Keratinocyte (primary cell): ENCODE measurements at regions not wholly inside any gene's neighbourhood (a gene's known extent, or its start where the extent isn't known, plus 50 kb on each side); places are given as distances from the start of the nearest gene placed in this dataset.
A peak's percentile ranks its signal among the peaks of the same experiment; 100 is the strongest.

Source experiments
- DNase-seq: peaks from one replicate; pipeline ENCODE4 v3.0.0-alpha.2; 2011; ENCODE audit warnings: low read depth, missing footprints, low spot score
- FAIRE-seq: peaks from 2 replicates; lab custom pipeline; 2011; peaks lifted over from hg19 to GRCh38; lab: Jason Lieb, UNC
- H2AFZ ChIP-seq: 2 replicates; pipeline ENCODE4 v1.6.0; 2012; ENCODE audit warnings: low read length, control low read depth, inconsistent platforms; ENCODE audit not compliant: control insufficient read depth
- H3K27ac ChIP-seq: 2 replicates; pipeline ENCODE4 v1.5.1; 2011; ENCODE audit warnings: low read length; ENCODE audit not compliant: control insufficient read depth, insufficient read depth
- H3K27me3 ChIP-seq: 3 replicates; pipeline ENCODE4 v1.6.0; 2011; ENCODE audit warnings: low read length; ENCODE audit not compliant: control insufficient read depth, insufficient read depth; ENCODE audit errors: extremely low read depth
- H3K36me3 ChIP-seq, 2 experiments: 2 replicates in 1 of 2; 3 replicates in 1 of 2; pipeline ENCODE4 v1.5.1; 2011; ENCODE audit warnings: low read length in 2 of 2, mild to moderate bottlenecking in 1 of 2; ENCODE audit not compliant: control insufficient read depth in 2 of 2, insufficient read depth in 2 of 2; ENCODE audit errors: extremely low read depth in 1 of 2
- H3K4me1 ChIP-seq: 3 replicates; pipeline ENCODE4 v1.5.1; 2011; ENCODE audit warnings: low read length; ENCODE audit not compliant: control insufficient read depth, insufficient read depth; ENCODE audit errors: extremely low read depth
- H3K4me2 ChIP-seq: 3 replicates; pipeline ENCODE4 v1.6.0; 2011; ENCODE audit warnings: low read depth, low read length; ENCODE audit not compliant: control insufficient read depth, insufficient read depth; ENCODE audit errors: extremely low read depth
- H3K4me3 ChIP-seq, 3 experiments: fragments of 200-600 bp in 1 of 3; sonication (generic) in 1 of 3; 2 replicates in 2 of 3; 3 replicates in 1 of 3; pipeline ENCODE4 v1.5.1; 2011 to 2016; ENCODE audit warnings: low read length in 3 of 3, mild to moderate bottlenecking in 3 of 3, control low read depth in 2 of 3, inconsistent platforms in 1 of 3, low read depth in 1 of 3, mixed read lengths in 1 of 3, mixed run types in 1 of 3, moderate library complexity in 1 of 3; ENCODE audit not compliant: control insufficient read depth in 2 of 3, insufficient read depth in 2 of 3; ENCODE audit errors: extremely low read depth in 1 of 3
- H3K79me2 ChIP-seq: 2 replicates; pipeline ENCODE4 v1.6.0; 2012; ENCODE audit warnings: low read length; ENCODE audit not compliant: control insufficient read depth, insufficient read depth
- H3K9ac ChIP-seq: 3 replicates; pipeline ENCODE4 v1.6.0; 2011; ENCODE audit warnings: low read length; ENCODE audit not compliant: control insufficient read depth, insufficient read depth; ENCODE audit errors: extremely low read depth
- H3K9me1 ChIP-seq: 3 replicates; pipeline ENCODE4 v1.6.0; 2011; ENCODE audit warnings: low read length; ENCODE audit not compliant: control insufficient read depth, insufficient read depth; ENCODE audit errors: extremely low read depth
- H3K9me3 ChIP-seq: 2 replicates; pipeline ENCODE4 v1.5.1; 2012; ENCODE audit warnings: low read depth, low read length; ENCODE audit not compliant: control insufficient read depth
- H4K20me1 ChIP-seq: 3 replicates; pipeline ENCODE4 v1.6.0; 2011; ENCODE audit warnings: low read length; ENCODE audit not compliant: control insufficient read depth, insufficient read depth; ENCODE audit errors: extremely low read depth
- EZH2 ChIP-seq: IDR thresholded peaks from one replicate; pipeline ENCODE4 v1.6.1; 2012; ENCODE audit warnings: inconsistent platforms, mild to moderate bottlenecking, low read length, moderate library complexity
- dilution Hi-C: fragments of 300-500 bp; cut with MboI; formaldehyde crosslinking; loops from one replicate; pipeline ENCODE4 v1.7.0; 2020; ENCODE audit warnings: low sequenced_read_pairs; ENCODE audit not compliant: extremely low pct_ligation_motif_present
- TF ChIP-seq, protein P1 (sequence below), 3 experiments: IDR thresholded peaks in 1 of 3; conservative IDR thresholded peaks in 1 of 3; optimal IDR thresholded peaks in 1 of 3; 2 replicates in 2 of 3; 3 replicates in 1 of 3; pipeline versions ENCODE3 to v1.5.1; 2011; ENCODE audit warnings: low read length in 3 of 3, mild to moderate bottlenecking in 3 of 3, moderate library complexity in 2 of 3, control low read depth in 1 of 3, inconsistent platforms in 1 of 3; ENCODE audit not compliant: insufficient read depth in 2 of 3; ENCODE audit errors: extremely low read depth in 1 of 3

GRCh38 chr18:2111456-2111855, 459.8 kb downstream of the METTL4 start:
- no peaks in the 10 kb centered on the region for H3K9me1 ChIP-seq
- H3K4me1 ChIP-seq: peaks cover 19% of the 10 kb centered on the region
- no peak for TF ChIP-seq EZH2
- TF ChIP-seq, protein P1, sequence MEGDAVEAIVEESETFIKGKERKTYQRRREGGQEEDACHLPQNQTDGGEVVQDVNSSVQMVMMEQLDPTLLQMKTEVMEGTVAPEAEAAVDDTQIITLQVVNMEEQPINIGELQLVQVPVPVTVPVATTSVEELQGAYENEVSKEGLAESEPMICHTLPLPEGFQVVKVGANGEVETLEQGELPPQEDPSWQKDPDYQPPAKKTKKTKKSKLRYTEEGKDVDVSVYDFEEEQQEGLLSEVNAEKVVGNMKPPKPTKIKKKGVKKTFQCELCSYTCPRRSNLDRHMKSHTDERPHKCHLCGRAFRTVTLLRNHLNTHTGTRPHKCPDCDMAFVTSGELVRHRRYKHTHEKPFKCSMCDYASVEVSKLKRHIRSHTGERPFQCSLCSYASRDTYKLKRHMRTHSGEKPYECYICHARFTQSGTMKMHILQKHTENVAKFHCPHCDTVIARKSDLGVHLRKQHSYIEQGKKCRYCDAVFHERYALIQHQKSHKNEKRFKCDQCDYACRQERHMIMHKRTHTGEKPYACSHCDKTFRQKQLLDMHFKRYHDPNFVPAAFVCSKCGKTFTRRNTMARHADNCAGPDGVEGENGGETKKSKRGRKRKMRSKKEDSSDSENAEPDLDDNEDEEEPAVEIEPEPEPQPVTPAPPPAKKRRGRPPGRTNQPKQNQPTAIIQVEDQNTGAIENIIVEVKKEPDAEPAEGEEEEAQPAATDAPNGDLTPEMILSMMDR (optimal IDR thresholded peaks at IDR 0.05 in 1 of 3, IDR thresholded peaks at IDR 0.05 in 1 of 3, conservative IDR thresholded peaks at IDR 0.05 in 1 of 3; ENCODE audit: extremely low read depth in 1 of 3, insufficient read depth in 2 of 3, low read length in 3 of 3): no peak
- dilution Hi-C loops: no loop called here
- no peaks in the 10 kb centered on the region for H3K9me3 ChIP-seq
- H3K9ac ChIP-seq: no peak overlapping the region
- H4K20me1 ChIP-seq: no peaks in the 10 kb centered on the region
- H3K4me3 ChIP-seq: no peak overlapping the region
- H2AFZ ChIP-seq: no peak overlapping the region
- no peak for DNase-seq
- no peaks in the 10 kb centered on the region for H3K36me3 ChIP-seq
- H3K4me2 ChIP-seq: no peak overlapping the region
- no peak overlapping the region for H3K27ac ChIP-seq
- H3K79me2 ChIP-seq: no peaks in the 10 kb centered on the region
- no peaks in the 10 kb centered on the region for H3K27me3 ChIP-seq
- FAIRE-seq: peak; percentile 56

- peak overlapping the region in 2 of 3 experiments; percentile 40 to 43 for H3K4me3 ChIP-seq
- H3K79me2 ChIP-seq: no peaks in the 10 kb centered on the region
- peak overlapping the region; percentile 82 for H3K4me2 ChIP-seq
- H2AFZ ChIP-seq: peak overlapping the region; percentile 27
- DNase-seq: no peak
- H3K27ac ChIP-seq: peak overlapping the region; percentile 46
- no peaks in the 10 kb centered on the region for H3K27me3 ChIP-seq
- H3K9ac ChIP-seq: no peak overlapping the region
- H4K20me1 ChIP-seq: no peaks in the 10 kb centered on the region
- TF ChIP-seq EZH2: no peak
- TF ChIP-seq, protein P1 (optimal IDR thresholded peaks at IDR 0.05 in 1 of 3, IDR thresholded peaks at IDR 0.05 in 1 of 3, conservative IDR thresholded peaks at IDR 0.05 in 1 of 3; ENCODE audit: extremely low read depth in 1 of 3, insufficient read depth in 2 of 3, low read length in 3 of 3): no peak
- H3K36me3 ChIP-seq: no peaks in the 10 kb centered on the region
- no peaks in the 10 kb centered on the region for H3K9me1 ChIP-seq
- peak; percentile 71 for FAIRE-seq
- H3K4me1 ChIP-seq: peaks cover 19% of the 10 kb centered on the region
- dilution Hi-C loops: no loop called here
- H3K9me3 ChIP-seq: no peaks in the 10 kb centered on the region
These were observed 458.8 kb downstream of the METTL4 start for GRCh38 chr18:2112435-2113045.
